ENCODE measurements at regions not wholly inside any gene's neighbourhood (a gene's known extent, or its start where the extent isn't known, plus 50 kb on each side); places are given as distances from the start of the nearest gene placed in this dataset.

GRCh38 chr22:48441553-48441850 is 1386.2 kb downstream of the BRD1 start:
- no peak for DNase-seq (ENCODE audit: low spot score)

GRCh38 chr22:48440673-48441552 is 1386.8 kb downstream of the BRD1 start:
- DNase-seq (ENCODE audit: low spot score), result no peak

DNA sequence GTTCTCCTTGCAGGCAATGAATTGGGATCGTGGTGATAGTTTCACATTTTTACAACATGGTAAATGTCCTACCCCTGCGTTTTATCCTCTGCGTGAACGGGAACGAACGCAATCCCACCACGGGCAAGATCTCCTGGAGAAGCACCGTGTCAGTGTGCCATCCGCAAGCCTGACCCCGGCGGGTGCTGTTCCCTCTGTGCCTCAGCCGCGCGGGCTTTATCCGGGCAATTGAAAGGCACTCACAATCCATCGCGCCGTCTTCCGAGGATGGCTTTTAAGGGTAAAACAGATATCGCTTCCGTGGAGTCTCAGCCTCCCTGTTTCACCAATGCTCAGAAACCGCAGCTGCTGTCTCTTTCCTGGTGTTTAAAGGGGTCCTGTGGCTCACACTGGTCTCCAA is 1387.5 kb downstream of the BRD1 start:
- DNase-seq (ENCODE audit: low spot score), result no peak

GRCh38 chr22:48439560-48440135 is 1388.0 kb downstream of the BRD1 start:
- no peak for DNase-seq (ENCODE audit: low spot score)

DNA sequence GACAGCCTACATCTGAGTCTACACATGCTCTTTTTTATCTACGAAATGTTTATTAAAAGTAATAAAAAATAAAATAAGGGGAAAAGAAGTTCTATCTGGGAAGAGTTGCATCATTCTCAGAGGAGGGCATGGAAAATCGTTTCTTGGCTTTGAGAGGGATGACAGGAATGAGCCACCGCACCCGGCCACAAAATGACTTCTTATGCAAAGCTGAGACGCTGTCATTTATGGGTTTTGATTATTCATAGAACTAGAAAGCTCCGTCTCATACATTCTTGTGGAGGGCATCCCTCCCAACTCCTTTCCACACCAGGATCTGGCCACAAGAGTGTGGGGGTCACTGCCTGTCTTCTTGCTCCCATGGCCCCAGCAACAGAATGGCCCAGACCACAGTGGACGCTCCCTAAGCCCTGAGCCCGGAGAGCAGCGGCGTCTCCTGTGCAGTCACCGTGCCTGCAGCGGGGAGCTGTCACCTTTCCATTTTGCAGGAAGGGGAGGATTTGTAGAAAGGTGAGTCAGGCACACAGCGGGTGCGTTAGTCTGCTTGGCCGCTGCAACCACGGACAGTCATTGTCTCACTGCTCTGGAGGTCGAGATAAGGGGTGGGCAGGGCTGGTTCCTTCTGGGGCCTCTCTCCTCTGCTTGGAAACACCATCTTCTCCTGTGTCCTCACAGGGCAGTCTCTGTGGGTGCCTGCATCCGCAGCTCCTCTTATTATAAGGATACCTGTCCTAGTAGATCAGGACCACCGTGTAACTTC is 1388.7 kb downstream of the BRD1 start:
- no peak for DNase-seq (ENCODE audit: low spot score)

DNA sequence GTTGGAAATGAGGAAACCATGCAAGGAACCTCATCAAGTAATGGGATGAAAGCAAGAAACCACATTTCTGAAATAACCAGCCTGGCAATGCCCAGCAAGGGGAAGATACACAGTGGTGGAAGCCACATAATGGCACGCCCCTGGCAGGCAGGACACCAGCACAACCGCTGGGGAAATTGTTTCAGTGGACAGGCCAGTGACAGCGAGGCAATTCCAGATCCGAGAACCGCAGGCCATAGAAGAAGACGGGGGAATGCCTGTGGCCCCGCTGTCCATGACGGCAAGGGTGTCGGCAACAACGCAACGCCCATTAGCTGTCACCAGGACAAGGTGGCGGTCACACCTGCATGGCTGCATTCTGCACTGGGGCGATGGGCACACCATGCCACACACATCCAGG is 1389.6 kb downstream of the BRD1 start:
- DNase-seq (ENCODE audit: low spot score), result no peak

DNA sequence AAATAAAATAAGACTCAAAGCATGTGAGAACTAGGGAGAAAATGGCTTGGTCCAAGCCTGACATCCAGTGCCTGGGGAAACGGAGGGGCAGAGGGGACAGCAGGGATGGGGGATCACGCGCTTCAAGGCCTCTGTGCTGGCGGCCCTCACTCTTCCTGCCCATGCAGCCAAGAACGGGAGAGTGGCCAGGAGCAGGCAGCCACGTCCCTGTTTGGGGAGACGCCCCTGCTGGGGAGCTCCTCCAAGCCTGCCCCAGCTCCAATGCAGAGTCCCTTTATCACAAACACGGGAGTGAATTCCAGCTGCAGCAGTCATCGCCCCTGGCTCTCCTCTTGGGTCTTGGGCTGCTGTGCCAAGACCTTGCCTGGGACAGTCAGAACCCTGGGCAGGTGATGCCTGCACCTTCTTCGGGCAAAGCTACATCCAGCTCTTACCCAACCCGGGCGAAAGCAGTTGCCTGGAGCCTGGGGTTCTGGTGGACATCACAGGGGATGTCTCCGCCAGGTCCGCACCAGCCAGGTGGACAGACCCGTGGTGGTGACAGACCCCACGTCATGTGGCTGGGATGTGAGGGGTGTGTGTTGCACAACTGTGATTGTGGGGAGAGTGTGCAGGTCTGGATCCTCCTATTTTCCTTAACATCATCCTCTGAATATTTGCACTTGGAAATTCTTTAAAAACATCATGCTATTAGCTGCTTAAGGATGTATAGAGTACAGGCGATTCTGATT is 1391.3 kb downstream of the BRD1 start:
- DNase-seq (ENCODE audit: low spot score), result no peak

DNA sequence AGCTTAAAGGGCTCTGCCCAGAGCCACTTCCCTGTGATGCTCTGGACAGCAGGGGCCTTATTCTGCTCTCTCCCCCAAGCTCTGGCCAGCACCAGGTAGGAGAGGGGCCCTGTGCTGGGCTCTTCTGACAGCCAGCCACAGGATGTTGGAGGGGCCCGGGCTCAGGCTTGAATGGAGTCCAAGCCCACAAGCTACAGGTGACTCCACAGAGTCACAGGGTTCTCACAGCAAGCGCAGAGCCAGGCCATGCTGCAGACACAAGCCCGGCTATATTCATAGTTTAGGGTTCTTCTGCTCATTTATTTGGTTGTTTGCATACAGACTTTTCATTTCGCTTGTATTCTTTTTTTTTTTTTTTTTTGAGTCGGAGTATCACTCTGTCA is 1392.8 kb downstream of the BRD1 start:
- no peak for DNase-seq (ENCODE audit: low spot score)

- DNase-seq (ENCODE audit: low spot score), result no peak
These were observed 1393.4 kb downstream of the BRD1 start for GRCh38 chr22:48434156-48434867.

DNA sequence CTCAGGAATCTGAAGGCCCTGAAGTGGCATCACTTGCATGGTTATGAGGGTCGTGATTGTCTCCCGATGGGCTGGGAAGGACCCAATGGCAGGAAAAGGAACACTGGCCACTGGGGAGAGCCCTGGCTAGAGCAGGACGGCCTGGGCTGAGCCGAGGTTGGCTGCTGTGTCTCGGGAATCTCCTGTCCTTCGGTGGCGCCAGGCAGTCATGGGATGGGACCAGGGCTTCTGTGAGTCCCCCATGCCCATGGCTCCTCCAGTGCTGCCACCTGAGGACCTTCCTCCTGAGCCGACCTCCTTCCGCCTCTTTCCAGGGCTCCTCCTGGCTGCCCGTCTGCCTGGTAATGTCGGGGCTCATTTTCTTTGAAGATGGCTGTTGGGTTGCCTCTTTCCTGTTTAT is 1394.0 kb downstream of the BRD1 start:
- DNase-seq (ENCODE audit: low spot score), result no peak

DNA sequence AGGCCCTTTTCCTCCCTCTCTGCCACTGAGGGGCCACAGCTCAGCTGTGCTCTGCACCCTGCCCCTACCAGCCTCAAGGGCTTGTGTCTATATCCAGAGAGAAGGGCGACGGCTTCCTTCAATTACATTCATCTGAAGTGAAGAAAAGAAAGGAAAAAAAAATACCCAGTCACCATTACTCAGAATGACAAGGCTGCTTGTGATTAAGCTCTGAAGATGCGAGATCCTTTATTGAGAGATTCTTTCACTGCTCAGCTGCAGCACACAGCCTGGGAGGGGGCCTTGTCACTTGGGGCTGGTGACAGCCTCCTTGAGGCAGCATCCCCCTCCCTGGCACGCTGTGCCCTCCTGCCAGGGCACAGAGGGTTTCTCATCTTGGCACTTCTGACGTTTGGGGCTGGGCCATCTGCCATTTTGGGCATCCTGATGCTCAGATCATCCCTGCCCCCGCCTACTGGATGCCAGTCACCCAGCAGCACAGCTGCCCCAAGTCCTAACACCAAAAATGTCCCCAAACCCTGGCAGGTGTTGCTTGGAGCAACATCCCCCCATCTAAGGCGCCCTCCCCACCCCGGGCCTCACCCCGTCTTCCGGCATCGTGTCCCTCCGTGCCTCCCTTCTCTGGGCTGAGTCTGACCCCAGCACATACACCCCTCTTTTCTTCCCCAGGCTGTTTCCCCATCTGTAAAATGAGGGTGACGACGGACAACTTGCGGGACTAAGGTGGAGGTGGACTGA is 1394.7 kb downstream of the BRD1 start:
- DNase-seq (ENCODE audit: low spot score), result no peak

DNA sequence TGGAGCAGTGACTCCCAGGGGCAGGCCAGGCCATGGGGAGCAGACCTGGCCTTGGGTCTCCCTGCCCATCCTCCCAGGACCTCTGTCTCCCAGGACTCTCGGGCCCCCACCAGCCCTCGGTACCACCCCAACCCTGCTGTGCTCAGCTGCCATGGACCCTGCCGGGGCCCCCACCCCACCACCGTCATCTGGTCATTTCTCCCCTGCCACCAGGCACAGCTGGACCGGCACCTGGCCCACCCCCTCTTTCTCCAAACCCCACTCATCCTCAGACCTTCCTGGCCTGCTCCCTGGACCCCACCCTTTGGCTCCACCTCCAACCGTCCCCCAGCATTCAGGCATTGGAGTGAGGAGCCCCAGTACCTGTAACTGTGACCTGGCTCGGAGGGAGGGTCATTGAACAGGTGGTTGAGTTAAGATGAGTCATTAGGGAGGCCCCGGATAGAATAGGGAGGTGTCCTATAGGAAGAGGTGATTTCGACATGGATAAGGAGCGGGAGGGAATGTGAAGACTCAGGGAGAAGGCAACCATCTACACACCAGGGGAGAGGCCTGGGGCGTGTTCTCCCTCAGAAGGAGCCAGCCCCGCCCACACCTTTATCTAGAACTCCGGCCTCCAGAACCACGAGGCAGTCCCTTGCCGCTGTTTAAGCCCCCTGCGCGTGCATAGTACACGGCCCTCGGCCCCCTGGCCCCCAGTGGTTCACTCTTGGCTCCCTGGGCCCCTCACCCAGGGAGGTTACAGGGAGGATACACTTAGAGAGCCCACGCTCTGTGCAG is 1395.9 kb downstream of the BRD1 start:
- no peak for DNase-seq (ENCODE audit: low spot score)

- no peak for DNase-seq (ENCODE audit: low spot score)
These were observed 1396.7 kb downstream of the BRD1 start for GRCh38 chr22:48431014-48431413.

DNA sequence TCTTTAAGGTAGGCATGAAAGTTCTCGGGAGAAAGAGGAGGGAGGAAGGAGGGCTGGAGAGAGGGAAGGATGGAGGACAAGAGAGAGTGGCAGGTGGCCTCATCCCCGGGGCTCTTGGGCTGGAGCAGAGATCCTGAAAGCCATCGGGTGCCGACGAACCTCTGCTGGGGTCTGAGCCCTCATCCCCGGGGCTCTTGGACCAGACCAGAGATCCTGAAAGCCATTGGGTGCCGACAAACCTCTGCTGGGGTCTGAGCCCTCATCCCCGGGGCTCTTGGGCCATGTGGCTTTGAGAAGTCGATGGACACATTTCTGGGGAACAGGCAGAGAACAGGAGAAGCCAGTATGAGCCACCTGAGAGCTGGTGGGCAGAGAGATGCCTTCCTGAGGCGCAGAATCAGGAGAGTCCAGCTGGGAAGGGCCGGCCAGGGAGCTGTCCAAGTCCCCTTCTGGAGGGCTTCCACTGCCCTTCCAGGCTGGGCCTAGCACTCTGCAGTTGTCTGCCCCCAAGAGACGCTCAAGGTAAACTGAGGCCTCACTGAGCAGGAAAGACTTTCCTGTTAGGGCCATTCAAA is 1398.1 kb downstream of the BRD1 start:
- DNase-seq (ENCODE audit: low spot score), result no peak

DNA sequence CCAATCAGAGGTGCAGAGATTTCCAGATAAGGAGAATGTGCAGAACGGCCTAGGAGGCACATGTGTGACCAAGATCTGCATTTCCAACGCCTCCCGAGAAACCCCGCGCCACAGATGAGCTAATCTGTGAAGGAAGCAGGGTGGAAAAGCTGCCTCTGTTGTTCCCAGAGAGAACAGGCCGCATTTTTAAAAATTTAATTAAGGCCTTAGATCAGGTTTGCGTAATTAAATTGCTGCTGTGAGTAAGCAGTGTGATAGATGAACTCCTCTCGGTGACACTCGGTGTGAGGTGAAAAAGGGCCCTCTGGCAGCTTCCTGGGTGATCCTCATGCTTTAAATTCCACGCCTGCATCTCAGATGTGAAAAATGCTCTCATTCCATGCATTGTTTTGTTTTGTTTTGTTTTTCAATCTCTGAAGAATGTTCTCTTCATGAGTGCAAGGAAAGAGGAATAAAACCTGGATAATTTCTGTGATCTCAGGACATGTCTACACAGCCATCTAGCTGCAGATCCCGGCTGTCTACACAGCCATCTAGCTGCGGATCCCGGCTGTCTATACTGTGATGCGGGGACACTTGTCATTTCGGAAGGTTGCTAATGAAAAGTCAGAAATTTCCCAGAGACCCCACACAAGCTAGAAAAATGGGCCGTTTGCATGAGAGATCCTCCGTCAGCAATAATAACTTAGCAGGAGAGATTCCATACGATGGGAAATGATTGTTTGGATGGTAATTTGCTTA is 1398.9 kb downstream of the BRD1 start:
- DNase-seq (ENCODE audit: low spot score), result no peak

GRCh38 chr22:48427731-48428211 is 1399.9 kb downstream of the BRD1 start:
- DNase-seq (ENCODE audit: low spot score), result no peak

DNA sequence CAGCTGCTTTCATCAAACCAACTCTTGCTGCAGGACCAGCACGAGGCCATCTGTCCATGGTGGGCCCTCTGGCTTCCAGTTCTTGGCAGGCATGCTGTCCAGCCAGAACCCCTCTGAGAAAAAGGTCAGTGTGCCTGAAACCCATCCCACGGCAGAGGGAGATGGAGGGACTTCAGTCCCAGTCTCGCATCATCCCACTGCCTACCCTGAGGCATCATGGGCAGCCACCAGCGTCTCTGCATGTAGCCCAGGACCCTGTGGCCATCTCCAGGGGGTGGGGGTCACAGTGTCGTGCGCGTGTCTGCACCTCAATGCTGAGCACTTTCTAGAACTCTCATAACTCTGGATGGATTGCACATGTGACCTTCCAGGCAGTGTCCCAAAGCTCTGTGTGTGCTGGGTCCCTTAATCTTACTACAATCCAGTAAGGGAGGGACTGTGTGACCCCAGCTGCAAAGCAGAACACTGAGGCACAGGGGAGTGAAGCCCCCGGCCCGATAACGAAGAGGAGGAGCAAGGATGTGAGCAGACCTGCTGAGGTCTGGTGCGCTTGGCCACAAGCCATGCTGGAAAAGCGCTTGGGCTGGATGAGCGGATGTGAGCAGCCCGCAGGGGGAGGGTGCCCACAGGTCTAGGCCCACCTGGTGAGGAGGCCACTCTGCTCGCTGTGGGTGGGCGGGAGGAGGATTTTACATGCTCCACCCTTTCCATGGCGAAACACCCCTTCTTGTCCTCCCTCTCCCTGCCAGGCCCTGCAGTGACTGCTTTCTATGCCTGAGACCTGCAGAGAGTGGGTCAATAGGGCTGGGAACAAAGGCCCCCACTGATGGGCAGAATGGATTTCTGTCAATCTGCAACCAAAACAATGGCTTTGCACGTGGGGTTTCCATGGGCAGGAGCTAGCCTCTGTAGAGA is 1401.0 kb downstream of the BRD1 start:
- no peak for DNase-seq (ENCODE audit: low spot score)

GRCh38 chr22:48425641-48426040 is 1402.0 kb downstream of the BRD1 start:
- no peak for DNase-seq (ENCODE audit: low spot score)
